OCI-LY7 (cell line): ENCODE measurements at regions not wholly inside any gene's neighbourhood (a gene's known extent, or its start where the extent isn't known, plus 50 kb on each side); places are given as distances from the start of the nearest gene placed in this dataset.

Source experiments
- EZH2phosphoT487 ChIP-seq: fragments of 200-600 bp; sonication (generic); IDR thresholded peaks from 2 replicates; pipeline ENCODE4 v1.6.1; 2018; ENCODE audit warnings: low read depth, borderline replicate concordance, mild to moderate bottlenecking, mixed run types, antibody characterized with exemption, low read length, moderate library complexity, mixed read lengths
- TF ChIP-seq, protein P1 (sequence below): fragments of 200-600 bp; sonication (generic); conservative IDR thresholded peaks from 2 replicates; pipeline ENCODE4 v1.5.1; 2014; ENCODE audit warnings: mild to moderate bottlenecking, antibody characterized with exemption, low read length, moderate library complexity, mixed read lengths

DNA sequence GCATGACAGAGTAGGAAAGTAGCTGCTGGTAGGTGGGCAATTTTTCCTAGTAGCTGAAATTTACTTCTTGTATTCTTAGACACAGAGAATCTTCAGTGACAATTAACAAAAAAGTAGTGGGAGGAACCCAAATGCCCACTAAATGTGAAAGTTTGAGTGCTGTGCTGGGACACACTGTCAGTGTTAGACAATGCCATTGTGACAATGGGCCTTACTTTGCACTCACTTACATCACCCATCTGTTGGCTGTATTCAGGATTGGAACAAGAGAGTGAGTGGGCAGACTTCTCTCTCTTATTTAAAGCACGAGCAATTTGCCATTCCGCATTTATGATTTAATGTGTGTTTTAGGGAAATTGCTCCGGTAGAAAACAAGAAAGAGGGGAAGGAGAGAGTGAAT is 662.5 kb downstream of the CBLN4 start:
- TF ChIP-seq, protein P1, sequence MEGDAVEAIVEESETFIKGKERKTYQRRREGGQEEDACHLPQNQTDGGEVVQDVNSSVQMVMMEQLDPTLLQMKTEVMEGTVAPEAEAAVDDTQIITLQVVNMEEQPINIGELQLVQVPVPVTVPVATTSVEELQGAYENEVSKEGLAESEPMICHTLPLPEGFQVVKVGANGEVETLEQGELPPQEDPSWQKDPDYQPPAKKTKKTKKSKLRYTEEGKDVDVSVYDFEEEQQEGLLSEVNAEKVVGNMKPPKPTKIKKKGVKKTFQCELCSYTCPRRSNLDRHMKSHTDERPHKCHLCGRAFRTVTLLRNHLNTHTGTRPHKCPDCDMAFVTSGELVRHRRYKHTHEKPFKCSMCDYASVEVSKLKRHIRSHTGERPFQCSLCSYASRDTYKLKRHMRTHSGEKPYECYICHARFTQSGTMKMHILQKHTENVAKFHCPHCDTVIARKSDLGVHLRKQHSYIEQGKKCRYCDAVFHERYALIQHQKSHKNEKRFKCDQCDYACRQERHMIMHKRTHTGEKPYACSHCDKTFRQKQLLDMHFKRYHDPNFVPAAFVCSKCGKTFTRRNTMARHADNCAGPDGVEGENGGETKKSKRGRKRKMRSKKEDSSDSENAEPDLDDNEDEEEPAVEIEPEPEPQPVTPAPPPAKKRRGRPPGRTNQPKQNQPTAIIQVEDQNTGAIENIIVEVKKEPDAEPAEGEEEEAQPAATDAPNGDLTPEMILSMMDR, result no peak
- no peak for TF ChIP-seq EZH2phosphoT487
